Fibroblast of pulmonary artery (primary cell): ENCODE measurements at regions not wholly inside any gene's neighbourhood (a gene's known extent, or its start where the extent isn't known, plus 50 kb on each side); places are given as distances from the start of the nearest gene placed in this dataset.

Source experiments
- DNase-seq: peaks from one replicate; pipeline ENCODE4 v3.0.0-alpha.2; 2010; ENCODE audit warnings: low read depth
- H3K4me3 ChIP-seq: replicated peaks from 2 replicates; pipeline ENCODE4 v1.5.1; 2011; ENCODE audit warnings: low read depth, mild to moderate bottlenecking, control low read depth, low read length, moderate library complexity
- CTCF ChIP-seq: IDR thresholded peaks from 2 replicates; pipeline ENCODE4 v1.5.1; 2011; ENCODE audit warnings: mild to moderate bottlenecking, control low read depth, low read length, inconsistent platforms; ENCODE audit errors: missing control alignments

- no peak overlapping the region for H3K4me3 ChIP-seq
- TF ChIP-seq CTCF, result no peak
- DNase-seq, result no peak
Measured at GRCh38 chr2:39532933-39533332, 95.8 kb upstream of the MAP4K3 start.

GRCh38 chr2:39534095-39534711, 97.1 kb upstream of the MAP4K3 start:
- H3K4me3 ChIP-seq, result no peak overlapping the region
- no peak for DNase-seq
- TF ChIP-seq CTCF, result no peak

- H3K4me3 ChIP-seq, result no peak overlapping the region
Measured at GRCh38 chr2:39535636-39536185, 98.6 kb upstream of the MAP4K3 start.

GRCh38 chr2:39537150-39537549, 100.1 kb upstream of the MAP4K3 start:
- H3K4me3 ChIP-seq, result no peak overlapping the region
- TF ChIP-seq CTCF, result no peak
- DNase-seq, result no peak

More at GRCh38 chr2:39535636-39536185, 98.6 kb upstream of the MAP4K3 start:
- no peak for TF ChIP-seq CTCF
- no peak for DNase-seq

GRCh38 chr2:39538718-39539117, 101.6 kb upstream of the MAP4K3 start:
- no peak for TF ChIP-seq CTCF
- DNase-seq, result no peak
- no peak overlapping the region for H3K4me3 ChIP-seq

GRCh38 chr2:39540414-39540813, 103.3 kb upstream of the MAP4K3 start:
- no peak for TF ChIP-seq CTCF
- no peak for DNase-seq
- no peak overlapping the region for H3K4me3 ChIP-seq
